Hepatocyte (in vitro differentiated cells): ENCODE measurements at regions not wholly inside any gene's neighbourhood (a gene's known extent, or its start where the extent isn't known, plus 50 kb on each side); places are given as distances from the start of the nearest gene placed in this dataset.

Experiments used
- CTCF ChIP-seq: fragments of 200-600 bp; sonication (generic); IDR thresholded peaks from 2 replicates; pipeline ENCODE4 v1.5.1; 2016; ENCODE audit warnings: antibody characterized with exemption, mild to moderate bottlenecking; ENCODE audit not compliant: poor library complexity
- EZH2 ChIP-seq: fragments of 200-600 bp; sonication (generic); IDR thresholded peaks from 2 replicates; pipeline ENCODE4 v1.6.1; 2016; ENCODE audit warnings: antibody characterized with exemption, mild to moderate bottlenecking, borderline replicate concordance

GRCh38 chr5:2617461-2617860 is 134.0 kb downstream of the IRX2 start:
- TF ChIP-seq EZH2 (no peak), CTCF (no peak)
